NCI-H2171 treated with DMSO at 0.1 percent for 48 hours (cell line): ENCODE measurements at regions not wholly inside any gene's neighbourhood (a gene's known extent, or its start where the extent isn't known, plus 50 kb on each side); places are given as distances from the start of the nearest gene placed in this dataset.
"Not testable (repeated sequence)": the region's sequence is repeated elsewhere in the genome, so short reads cannot be mapped to it uniquely, and the experiment has no call there.

Experiments used
- DNase-seq: peaks from one replicate; lab custom pipeline; 2025; lab: John Stamatoyannopoulos, UW

GRCh38 chr9:2394087-2394741, 227.4 kb upstream of the VLDLR start:
- DNase-seq, result not testable (repeated sequence)

- no peak for DNase-seq
Measured at GRCh38 chr9:2395814-2396612, 225.6 kb upstream of the VLDLR start.

GRCh38 chr9:2396622-2397285, 224.8 kb upstream of the VLDLR start:
- no peak for DNase-seq

- DNase-seq, result not testable (repeated sequence)
Measured at GRCh38 chr9:2397875-2398274, 223.7 kb upstream of the VLDLR start.

- DNase-seq, result not testable (repeated sequence)
Measured at GRCh38 chr9:2401746-2402145, 219.8 kb upstream of the VLDLR start.

- no peak for DNase-seq
Measured at GRCh38 chr9:2403701-2404100, 217.9 kb upstream of the VLDLR start.

- DNase-seq, result no peak
Measured at GRCh38 chr9:2406252-2406651, 215.3 kb upstream of the VLDLR start.

GRCh38 chr9:2407450-2407849, 214.1 kb upstream of the VLDLR start:
- DNase-seq, result no peak

- DNase-seq, result no peak
Measured at GRCh38 chr9:2411459-2412215, 209.9 kb upstream of the VLDLR start.

GRCh38 chr9:2413160-2413805, 208.3 kb upstream of the VLDLR start:
- no peak for DNase-seq

- DNase-seq, result no peak
Measured at GRCh38 chr9:2414465-2414864, 207.1 kb upstream of the VLDLR start.

GRCh38 chr9:2415326-2415725, 206.3 kb upstream of the VLDLR start:
- no peak for DNase-seq

- DNase-seq, result no peak
Measured at GRCh38 chr9:2417730-2418129, 203.9 kb upstream of the VLDLR start.

GRCh38 chr9:2418619-2419018, 203.0 kb upstream of the VLDLR start:
- peak; percentile 98 for DNase-seq

- no peak for DNase-seq
Measured at GRCh38 chr9:2419347-2419746, 202.2 kb upstream of the VLDLR start.

- DNase-seq, result peak; percentile 58
Measured at GRCh38 chr9:2420543-2420942, 201.0 kb upstream of the VLDLR start.

GRCh38 chr9:2424619-2425033, 197.0 kb upstream of the VLDLR start:
- no peak for DNase-seq

GRCh38 chr9:2425676-2426075, 195.9 kb upstream of the VLDLR start:
- DNase-seq, result no peak

GRCh38 chr9:2427120-2427891, 194.3 kb upstream of the VLDLR start:
- DNase-seq, result no peak

GRCh38 chr9:2439957-2440356, 181.6 kb upstream of the VLDLR start:
- no peak for DNase-seq

- DNase-seq, result not testable (repeated sequence)
Measured at GRCh38 chr9:2443933-2444332, 177.7 kb upstream of the VLDLR start.
